Fibroblast of pulmonary artery (primary cell): ENCODE measurements at regions not wholly inside any gene's neighbourhood (a gene's known extent, or its start where the extent isn't known, plus 50 kb on each side); places are given as distances from the start of the nearest gene placed in this dataset.

Source experiments
- DNase-seq: peaks from one replicate; pipeline ENCODE4 v3.0.0-alpha.2; 2010; ENCODE audit warnings: low read depth
- H3K4me3 ChIP-seq: replicated peaks from 2 replicates; pipeline ENCODE4 v1.5.1; 2011; ENCODE audit warnings: low read depth, mild to moderate bottlenecking, control low read depth, low read length, moderate library complexity
- TF ChIP-seq, protein P1 (sequence below): IDR thresholded peaks from 2 replicates; pipeline ENCODE4 v1.5.1; 2011; ENCODE audit warnings: mild to moderate bottlenecking, control low read depth, low read length, inconsistent platforms; ENCODE audit errors: missing control alignments

DNA sequence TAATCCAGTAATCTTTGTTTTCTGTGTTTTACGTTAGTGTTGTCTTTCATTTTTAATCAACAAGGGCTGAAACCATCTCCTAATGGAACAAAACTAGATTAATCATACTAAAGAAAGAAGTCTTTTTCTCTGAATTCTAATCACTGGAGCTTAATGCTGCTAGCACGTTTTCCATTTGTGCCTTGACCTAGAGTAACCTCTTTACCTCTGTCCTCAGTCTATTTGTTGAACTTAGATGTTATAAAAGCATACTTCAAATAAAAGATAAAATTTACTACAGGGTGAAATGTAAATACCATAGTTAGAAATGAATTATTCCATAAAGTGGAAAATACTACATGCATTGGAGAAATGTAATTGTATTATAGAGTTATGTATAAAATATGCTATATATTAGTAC is 207.1 kb downstream of the NKX6-1 start:
- TF ChIP-seq, protein P1, sequence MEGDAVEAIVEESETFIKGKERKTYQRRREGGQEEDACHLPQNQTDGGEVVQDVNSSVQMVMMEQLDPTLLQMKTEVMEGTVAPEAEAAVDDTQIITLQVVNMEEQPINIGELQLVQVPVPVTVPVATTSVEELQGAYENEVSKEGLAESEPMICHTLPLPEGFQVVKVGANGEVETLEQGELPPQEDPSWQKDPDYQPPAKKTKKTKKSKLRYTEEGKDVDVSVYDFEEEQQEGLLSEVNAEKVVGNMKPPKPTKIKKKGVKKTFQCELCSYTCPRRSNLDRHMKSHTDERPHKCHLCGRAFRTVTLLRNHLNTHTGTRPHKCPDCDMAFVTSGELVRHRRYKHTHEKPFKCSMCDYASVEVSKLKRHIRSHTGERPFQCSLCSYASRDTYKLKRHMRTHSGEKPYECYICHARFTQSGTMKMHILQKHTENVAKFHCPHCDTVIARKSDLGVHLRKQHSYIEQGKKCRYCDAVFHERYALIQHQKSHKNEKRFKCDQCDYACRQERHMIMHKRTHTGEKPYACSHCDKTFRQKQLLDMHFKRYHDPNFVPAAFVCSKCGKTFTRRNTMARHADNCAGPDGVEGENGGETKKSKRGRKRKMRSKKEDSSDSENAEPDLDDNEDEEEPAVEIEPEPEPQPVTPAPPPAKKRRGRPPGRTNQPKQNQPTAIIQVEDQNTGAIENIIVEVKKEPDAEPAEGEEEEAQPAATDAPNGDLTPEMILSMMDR, result no peak
- no peak overlapping the region for H3K4me3 ChIP-seq
- DNase-seq, result no peak

GRCh38 chr4:84286048-84286447 is 213.0 kb downstream of the NKX6-1 start:
- DNase-seq, result no peak
- TF ChIP-seq, protein P1, result no peak
- no peak overlapping the region for H3K4me3 ChIP-seq

- H3K4me3 ChIP-seq, result no peak overlapping the region
- TF ChIP-seq, protein P1, result no peak
- no peak for DNase-seq
Observed at GRCh38 chr4:84279678-84280077, 219.4 kb downstream of the NKX6-1 start.

GRCh38 chr4:84277923-84278322 is 221.2 kb downstream of the NKX6-1 start:
- TF ChIP-seq, protein P1, result no peak
- no peak overlapping the region for H3K4me3 ChIP-seq
- DNase-seq, result no peak

DNA sequence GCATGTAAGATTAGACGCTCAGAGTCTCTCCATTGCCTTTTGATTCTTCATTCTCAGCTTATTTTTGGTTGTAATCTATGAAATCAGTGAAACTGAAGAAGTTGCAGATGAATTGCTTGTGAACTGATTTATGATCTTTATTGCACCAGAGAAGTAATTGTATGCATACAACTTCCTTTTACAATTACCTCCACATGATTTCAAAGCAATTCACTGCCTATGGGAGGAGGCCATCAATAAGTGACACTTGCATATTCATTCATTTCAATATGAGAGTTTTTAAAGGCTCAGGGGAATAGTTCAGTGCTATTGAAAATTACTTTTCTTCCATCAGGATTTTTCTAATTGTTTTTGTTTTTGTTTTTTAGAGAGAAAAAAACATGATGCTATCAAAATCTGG is 222.3 kb downstream of the NKX6-1 start:
- TF ChIP-seq, protein P1, result no peak
- no peak overlapping the region for H3K4me3 ChIP-seq

GRCh38 chr4:84269536-84270044 is 229.5 kb downstream of the NKX6-1 start:
- TF ChIP-seq, protein P1, result no peak
- H3K4me3 ChIP-seq, result no peak overlapping the region
- no peak for DNase-seq

More for the DNA sequence above, 222.3 kb downstream of the NKX6-1 start:
- DNase-seq, result no peak

DNA sequence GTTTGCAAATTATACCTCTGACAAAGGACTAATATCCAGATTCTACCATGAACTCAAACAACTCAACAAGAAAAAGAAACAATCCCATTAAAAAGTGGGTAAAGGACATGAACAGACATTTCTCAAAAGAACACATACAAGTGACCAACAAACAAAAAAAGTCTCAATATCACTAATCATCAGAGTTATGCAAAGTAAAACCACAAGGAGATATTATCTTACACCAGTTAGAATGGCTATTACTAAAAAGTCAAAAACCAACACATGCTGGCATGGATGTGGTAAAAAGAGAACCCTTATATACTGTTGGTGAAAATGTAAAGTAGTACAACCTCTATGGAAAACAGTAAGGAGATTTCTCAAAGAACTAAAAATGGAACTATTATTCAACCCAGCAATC is 234.4 kb downstream of the NKX6-1 start:
- DNase-seq, result no peak
- H3K4me3 ChIP-seq, result no peak overlapping the region
- TF ChIP-seq, protein P1, result no peak
